ENCODE measurements at regions not wholly inside any gene's neighbourhood (a gene's known extent, or its start where the extent isn't known, plus 50 kb on each side); places are given as distances from the start of the nearest gene placed in this dataset.
"Not testable (repeated sequence)": the region's sequence is repeated elsewhere in the genome, so short reads cannot be mapped to it uniquely, and the experiment has no call there.

- CTCF ChIA-PET; H3K4me3 Mint-ChIP-seq; H3K4me1 Mint-ChIP-seq (ENCODE audit: low read depth); H3K27ac Mint-ChIP-seq; DNase-seq; H3K27me3 Mint-ChIP-seq (ENCODE audit: low read depth); intact Hi-C loops (cut with micrococcal nuclease): not testable (repeated sequence)
- Mint-ChIP-seq H3K9me3 (peaks cover 17% of the 10 kb centered on the region), H3K36me3 (ENCODE audit: low read depth) (peaks cover 31% of the 10 kb centered on the region)
Observed at GRCh38 chr3:185306286-185306685, 52.4 kb upstream of the EHHADH start.

GRCh38 chr3:185306847-185307246 lies 53.0 kb upstream of the EHHADH start:
- peaks cover 30% of the 10 kb centered on the region for H3K36me3 Mint-ChIP-seq (ENCODE audit: low read depth)
- intact Hi-C loops (cut with micrococcal nuclease): no loop called here
- no peaks in the 10 kb centered on the region for H3K27me3 Mint-ChIP-seq (ENCODE audit: low read depth)
- DNase-seq: no peak
- H3K4me1 Mint-ChIP-seq (ENCODE audit: low read depth): no peaks in the 10 kb centered on the region
- H3K4me3 Mint-ChIP-seq: no peak overlapping the region
- H3K9me3 Mint-ChIP-seq: peaks cover 17% of the 10 kb centered on the region
- CTCF ChIA-PET: interaction anchor here (2.3 kb wide), 1 partner anchor 53 kb away, joined by 5 read pairs; the partner anchor contains the start of gene EHHADH
- no peak overlapping the region for H3K27ac Mint-ChIP-seq

- CTCF ChIA-PET: interaction anchor here (0.6 to 2.3 kb wide), 16 partner anchors 9 to 424 kb away, joined by 3 to 5 read pairs (median 3); partner anchors contain the start of gene EHHADH
- no peaks in the 10 kb centered on the region for H3K27me3 Mint-ChIP-seq (ENCODE audit: low read depth)
- no peak overlapping the region for H3K4me3 Mint-ChIP-seq
- H3K27ac Mint-ChIP-seq: no peak overlapping the region
- peaks cover 17% of the 10 kb centered on the region for H3K9me3 Mint-ChIP-seq
- DNase-seq: peak; percentile 74
- H3K36me3 Mint-ChIP-seq (ENCODE audit: low read depth): peaks cover 31% of the 10 kb centered on the region
- no peaks in the 10 kb centered on the region for H3K4me1 Mint-ChIP-seq (ENCODE audit: low read depth)
- intact Hi-C loops (cut with micrococcal nuclease): loop anchor here (1.0 to 2.0 kb wide), 3 partner anchors 18 to 433 kb away; no protein-coding TSS in a partner anchor
Observed at GRCh38 chr3:185308126-185308754, 54.4 kb upstream of the EHHADH start.

GRCh38 chr3:185309302-185309701 lies 53.6 kb upstream of the MAP3K13 start:
- CTCF ChIA-PET: interaction anchor here (0.6 to 2.3 kb wide), 8 partner anchors 11 to 406 kb away, joined by 3 to 6 read pairs (median 4); partner anchors contain the start of gene EHHADH
- intact Hi-C loops (cut with micrococcal nuclease): loop anchor here (2.0 kb wide), 1 partner anchor 133 kb away; no protein-coding TSS in a partner anchor
- Mint-ChIP-seq H3K9me3 (peaks cover 17% of the 10 kb centered on the region), H3K4me3 (no peak overlapping the region), H3K4me1 (ENCODE audit: low read depth) (no peaks in the 10 kb centered on the region), H3K36me3 (ENCODE audit: low read depth) (peaks cover 31% of the 10 kb centered on the region), H3K27me3 (ENCODE audit: low read depth) (peaks cover 4% of the 10 kb centered on the region), H3K27ac (no peak overlapping the region)
- no peak for DNase-seq

GRCh38 chr3:185309795-185310194 lies 53.1 kb upstream of the MAP3K13 start:
- peaks cover 4% of the 10 kb centered on the region for H3K27me3 Mint-ChIP-seq (ENCODE audit: low read depth)
- peaks cover 31% of the 10 kb centered on the region for H3K36me3 Mint-ChIP-seq (ENCODE audit: low read depth)
- H3K9me3 Mint-ChIP-seq: peaks cover 17% of the 10 kb centered on the region
- no peak overlapping the region for H3K4me3 Mint-ChIP-seq
- no peak overlapping the region for H3K27ac Mint-ChIP-seq
- no peaks in the 10 kb centered on the region for H3K4me1 Mint-ChIP-seq (ENCODE audit: low read depth)
- intact Hi-C loops (cut with micrococcal nuclease): loop anchor here (2.0 kb wide), 1 partner anchor 133 kb away; no protein-coding TSS in a partner anchor
- no peak for DNase-seq
- CTCF ChIA-PET: interaction anchor here (0.6 to 1.4 kb wide), 4 partner anchors 12 to 406 kb away, joined by 3 to 5 read pairs (median 4); no protein-coding TSS in a partner anchor

GRCh38 chr3:185311991-185312390 lies 50.9 kb upstream of the MAP3K13 start:
- no peak overlapping the region for H3K27ac Mint-ChIP-seq
- H3K27me3 Mint-ChIP-seq (ENCODE audit: low read depth): peaks cover 4% of the 10 kb centered on the region
- intact Hi-C loops (cut with micrococcal nuclease): no loop called here
- H3K4me3 Mint-ChIP-seq: no peak overlapping the region
- peaks cover 15% of the 10 kb centered on the region for H3K9me3 Mint-ChIP-seq
- peaks cover 1% of the 10 kb centered on the region for H3K4me1 Mint-ChIP-seq (ENCODE audit: low read depth)
- DNase-seq: no peak
- CTCF ChIA-PET: no interaction called here
- H3K36me3 Mint-ChIP-seq (ENCODE audit: low read depth): peaks cover 19% of the 10 kb centered on the region
